ENCODE measurements at regions not wholly inside any gene's neighbourhood (a gene's known extent, or its start where the extent isn't known, plus 50 kb on each side); places are given as distances from the start of the nearest gene placed in this dataset.

DNA sequence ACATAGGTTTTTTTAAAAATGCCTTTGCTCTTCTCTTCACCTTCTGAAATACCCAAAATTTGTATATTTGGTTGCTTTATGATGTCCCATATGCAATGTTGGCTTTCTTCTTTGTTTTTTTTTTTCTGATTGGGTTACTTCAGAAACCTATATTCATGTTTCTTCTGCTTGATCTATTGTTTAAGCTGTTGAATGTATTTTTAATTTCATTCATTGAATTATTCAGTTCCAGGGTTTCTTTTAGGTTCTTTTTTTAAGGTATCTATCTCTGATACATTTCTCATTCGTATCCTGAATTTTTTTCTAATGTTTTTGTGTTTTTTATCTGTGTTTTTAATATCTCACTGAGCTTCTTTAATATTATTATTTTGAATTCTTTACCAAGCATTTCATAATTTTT is 221.0 kb upstream of the MTPN start:
- Histone ChIP-seq H3K4me3 (ENCODE audit: control extremely low read depth in 1 of 5, extremely low read depth in 1 of 5, insufficient read depth in 1 of 5, low read depth in 2 of 5, low read length in 4 of 5) (no peak overlapping the region), H3K9ac (ENCODE audit: low read length) (no peak overlapping the region), H4K20me1 (ENCODE audit: control insufficient read depth, insufficient read depth, low read length, poor library complexity, severe bottlenecking) (no peaks in the 10 kb centered on the region), H2AFZ (ENCODE audit: insufficient read depth, low read depth, low read length, poor library complexity, severe bottlenecking) (no peak overlapping the region), H3K27me3 (replicated peaks in 1 of 4; ENCODE audit: control extremely low read depth in 1 of 4, control insufficient read depth in 3 of 4, insufficient read depth in 4 of 4, low read length in 3 of 4) (no peaks in the 10 kb centered on the region), H3K36me3 (replicated peaks in 1 of 2; ENCODE audit: control extremely low read depth in 1 of 2, control insufficient read depth in 1 of 2, extremely low read depth in 1 of 2, insufficient read depth in 2 of 2, low read length in 1 of 2) (no peaks in the 10 kb centered on the region), H3K4me2 (replicated peaks; ENCODE audit: low read depth, low read length, poor library complexity, severe bottlenecking) (no peak overlapping the region), H3K27ac (ENCODE audit: low read length in 2 of 2) (no peak overlapping the region), H3K9me3 (ENCODE audit: control extremely low read depth in 1 of 3, control insufficient read depth in 2 of 3, insufficient read depth in 1 of 3, low read length in 2 of 3) (peaks cover 0 to 18% (median 13%) of the 10 kb centered on the region in 3 donors), H3K4me1 (ENCODE audit: control insufficient read depth in 2 of 2, insufficient read depth in 2 of 2, low read length in 2 of 2) (no peaks in the 10 kb centered on the region), H3K79me2 (ENCODE audit: control insufficient read depth, insufficient read depth, low read length) (no peaks in the 10 kb centered on the region)
- DNase-seq (no peak), ATAC-seq (ENCODE audit: low read depth) (no peak)
- H3K27ac Mint-ChIP-seq: no peak overlapping the region
- TF ChIP-seq CTCF (IDR thresholded peaks at IDR 0.05): no peak
- TF ChIP-seq EZH2 (IDR thresholded peaks at IDR 0.05; ENCODE audit: borderline replicate concordance, insufficient read depth, low read depth, low read length, poor library complexity, severe bottlenecking): no peak
- no CpG with 5 or more reads among the region's 1 CpG for WGBS (ENCODE audit: insufficient coverage)
- POLR2A ChIA-PET: no interaction called here
- H3K9me3 Mint-ChIP-seq (ENCODE audit: insufficient read depth): peaks cover 20% of the 10 kb centered on the region
- intact Hi-C loops (cut with micrococcal nuclease): no loop called here
- CTCF ChIA-PET: no interaction called here
- no peaks in the 10 kb centered on the region for H3K4me1 Mint-ChIP-seq
- no peak overlapping the region for H3K4me3 Mint-ChIP-seq
- no peaks in the 10 kb centered on the region for H3K27me3 Mint-ChIP-seq

GRCh38 chr7:136194878-136195277 is 217.7 kb upstream of the MTPN start:
- intact Hi-C loops (cut with micrococcal nuclease): no loop called here
- Histone ChIP-seq H3K4me2 (replicated peaks; ENCODE audit: low read depth, low read length, poor library complexity, severe bottlenecking) (no peak overlapping the region), H3K9ac (ENCODE audit: low read length) (no peak overlapping the region), H3K4me3 (ENCODE audit: control extremely low read depth in 1 of 5, extremely low read depth in 1 of 5, insufficient read depth in 1 of 5, low read depth in 2 of 5, low read length in 4 of 5) (no peak overlapping the region), H3K4me1 (ENCODE audit: control insufficient read depth in 2 of 2, insufficient read depth in 2 of 2, low read length in 2 of 2) (no peaks in the 10 kb centered on the region), H3K36me3 (replicated peaks in 1 of 2; ENCODE audit: control extremely low read depth in 1 of 2, control insufficient read depth in 1 of 2, extremely low read depth in 1 of 2, insufficient read depth in 2 of 2, low read length in 1 of 2) (no peaks in the 10 kb centered on the region), H3K27me3 (replicated peaks in 1 of 4; ENCODE audit: control extremely low read depth in 1 of 4, control insufficient read depth in 3 of 4, insufficient read depth in 4 of 4, low read length in 3 of 4) (no peaks in the 10 kb centered on the region), H4K20me1 (ENCODE audit: control insufficient read depth, insufficient read depth, low read length, poor library complexity, severe bottlenecking) (no peaks in the 10 kb centered on the region), H3K79me2 (ENCODE audit: control insufficient read depth, insufficient read depth, low read length) (no peaks in the 10 kb centered on the region), H3K9me3 (ENCODE audit: control extremely low read depth in 1 of 3, control insufficient read depth in 2 of 3, insufficient read depth in 1 of 3, low read length in 2 of 3) (peaks cover 0 to 18% (median 13%) of the 10 kb centered on the region in 3 donors), H2AFZ (ENCODE audit: insufficient read depth, low read depth, low read length, poor library complexity, severe bottlenecking) (no peak overlapping the region), H3K27ac (ENCODE audit: low read length in 2 of 2) (no peak overlapping the region)
- WGBS (ENCODE audit: insufficient coverage): no CpG with 5 or more reads among the region's 1 CpG
- DNase-seq: no peak
- ATAC-seq (ENCODE audit: low read depth): no peak
- TF ChIP-seq EZH2 (IDR thresholded peaks at IDR 0.05; ENCODE audit: borderline replicate concordance, insufficient read depth, low read depth, low read length, poor library complexity, severe bottlenecking): no peak
- no peak for TF ChIP-seq CTCF (IDR thresholded peaks at IDR 0.05)
- CTCF ChIA-PET: no interaction called here
- no peak overlapping the region for H3K4me3 Mint-ChIP-seq
- H3K4me1 Mint-ChIP-seq: no peaks in the 10 kb centered on the region
- no peaks in the 10 kb centered on the region for H3K27me3 Mint-ChIP-seq
- no peak overlapping the region for H3K27ac Mint-ChIP-seq
- POLR2A ChIA-PET: no interaction called here
- peaks cover 20% of the 10 kb centered on the region for H3K9me3 Mint-ChIP-seq (ENCODE audit: insufficient read depth)

All from B cell (primary cell).